ENCODE measurements at regions not wholly inside any gene's neighbourhood (a gene's known extent, or its start where the extent isn't known, plus 50 kb on each side); places are given as distances from the start of the nearest gene placed in this dataset.

GRCh38 chr4:187227907-187228704, 504.4 kb upstream of the FAT1 start:
- H4K5ac ChIP-seq (ENCODE audit: insufficient read length, low read depth, low read length), result no peak overlapping the region
- H2BK5ac ChIP-seq (ENCODE audit: insufficient read length, low read length), result no peak overlapping the region
- H3K27ac Mint-ChIP-seq, result no peak overlapping the region; a peak in 1 of 7 replicates
- no peak overlapping the region for H4K8ac ChIP-seq (replicated peaks; ENCODE audit: insufficient read length, low read depth, low read length)
- H4K20me1 ChIP-seq (ENCODE audit: control insufficient read depth, insufficient read depth, insufficient read length), result no peaks in the 10 kb centered on the region
- no peaks in the 10 kb centered on the region for H3K79me1 ChIP-seq (ENCODE audit: insufficient read depth, low read depth, low read length, poor library complexity, severe bottlenecking)
- no peak for DNase-seq
- H3K27ac ChIP-seq (ENCODE audit: insufficient read length, low read depth, low read length), result no peak overlapping the region
- no peak overlapping the region for H3K4ac ChIP-seq (ENCODE audit: low read depth, low read length)
- no CpG with 5 or more reads among the region's 6 CpGs for WGBS (ENCODE audit: extremely low coverage, insufficient read length, low lambda C conversion rate)
- H3K27me3 ChIP-seq (ENCODE audit: insufficient read depth, low read length), result no peaks in the 10 kb centered on the region
- H2BK20ac ChIP-seq (ENCODE audit: low read depth, low read length, poor library complexity, severe bottlenecking), result no peak overlapping the region
- H3K56ac ChIP-seq (ENCODE audit: insufficient read length, low read depth, low read length), result no peak overlapping the region
- no peaks in the 10 kb centered on the region for H3K36me3 Mint-ChIP-seq (ENCODE audit: insufficient read depth in 1 of 3, low read depth in 3 of 3)
- H3K18ac ChIP-seq (ENCODE audit: insufficient read length, low read depth, low read length), result no peak overlapping the region
- H3K4me1 ChIP-seq (ENCODE audit: insufficient read depth, low read length), result no peaks in the 10 kb centered on the region
- H2BK120ac ChIP-seq (ENCODE audit: low read depth, low read length, poor library complexity, severe bottlenecking), result no peak overlapping the region
- no peak overlapping the region for H2AK5ac ChIP-seq (ENCODE audit: insufficient read length, low read length)
- no peaks in the 10 kb centered on the region for H3K23me2 ChIP-seq (ENCODE audit: insufficient read length, low read depth, low read length, poor library complexity, severe bottlenecking)
- H3K9me3 ChIP-seq (ENCODE audit: control insufficient read depth, low read depth, low read length), result no peaks in the 10 kb centered on the region
- no peak overlapping the region for H3K23ac ChIP-seq (ENCODE audit: insufficient read length, low read depth, low read length)
- no peak overlapping the region for H4K91ac ChIP-seq (ENCODE audit: insufficient read length, low read depth, low read length)
- no peak overlapping the region for H3K4me2 ChIP-seq (ENCODE audit: insufficient read depth, insufficient read length, low read length)
- H3K27me3 Mint-ChIP-seq (ENCODE audit: low read depth), result no peaks in the 10 kb centered on the region
- no peak overlapping the region for H3K14ac ChIP-seq (ENCODE audit: insufficient read depth, low read length)
- no peak overlapping the region for H3T11ph ChIP-seq (ENCODE audit: low read length)
- H2AFZ ChIP-seq (ENCODE audit: low read length), result no peak overlapping the region
- no peak overlapping the region for H2BK15ac ChIP-seq (ENCODE audit: low read depth, low read length)
- no peaks in the 10 kb centered on the region for H3K9me3 Mint-ChIP-seq
- H2BK12ac ChIP-seq (ENCODE audit: insufficient read length, low read depth, low read length), result no peak overlapping the region
- H3K9ac ChIP-seq (ENCODE audit: extremely low read depth, insufficient read length, low read length), result no peak overlapping the region
- H3K79me2 ChIP-seq (ENCODE audit: insufficient read depth, low read length), result no peaks in the 10 kb centered on the region
- 0 out of 4 replicates have a peak, but pooled peaks cover 0 to 3% of the 10 kb centered on the region in 2 experiments for H3K4me1 Mint-ChIP-seq
- TF ChIP-seq, protein P1, sequence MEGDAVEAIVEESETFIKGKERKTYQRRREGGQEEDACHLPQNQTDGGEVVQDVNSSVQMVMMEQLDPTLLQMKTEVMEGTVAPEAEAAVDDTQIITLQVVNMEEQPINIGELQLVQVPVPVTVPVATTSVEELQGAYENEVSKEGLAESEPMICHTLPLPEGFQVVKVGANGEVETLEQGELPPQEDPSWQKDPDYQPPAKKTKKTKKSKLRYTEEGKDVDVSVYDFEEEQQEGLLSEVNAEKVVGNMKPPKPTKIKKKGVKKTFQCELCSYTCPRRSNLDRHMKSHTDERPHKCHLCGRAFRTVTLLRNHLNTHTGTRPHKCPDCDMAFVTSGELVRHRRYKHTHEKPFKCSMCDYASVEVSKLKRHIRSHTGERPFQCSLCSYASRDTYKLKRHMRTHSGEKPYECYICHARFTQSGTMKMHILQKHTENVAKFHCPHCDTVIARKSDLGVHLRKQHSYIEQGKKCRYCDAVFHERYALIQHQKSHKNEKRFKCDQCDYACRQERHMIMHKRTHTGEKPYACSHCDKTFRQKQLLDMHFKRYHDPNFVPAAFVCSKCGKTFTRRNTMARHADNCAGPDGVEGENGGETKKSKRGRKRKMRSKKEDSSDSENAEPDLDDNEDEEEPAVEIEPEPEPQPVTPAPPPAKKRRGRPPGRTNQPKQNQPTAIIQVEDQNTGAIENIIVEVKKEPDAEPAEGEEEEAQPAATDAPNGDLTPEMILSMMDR (conservative IDR thresholded peaks at IDR 0.05), result no peak
- no peak overlapping the region for H3K4me3 Mint-ChIP-seq
